Psoas muscle (tissue), 7 donors: ENCODE measurements at regions not wholly inside any gene's neighbourhood (a gene's known extent, or its start where the extent isn't known, plus 50 kb on each side); places are given as distances from the start of the nearest gene placed in this dataset.

Experiments
- ATAC-seq, 4 donors: fragments of 200-7000 bp; cut with Tn5 transposase; one replicate each; pipeline ENCODE4 v1.9.1; 2020; ENCODE audit warnings: moderate library complexity in 3 of 4, mild to moderate bottlenecking in 2 of 4
- DNase-seq, 2 donors: peaks; one replicate each; pipeline ENCODE4 v3.0.0-alpha.2; 2020
- H3K27ac ChIP-seq: fragments of 200-600 bp; one replicate; pipeline ENCODE4 v1.8.0; 2022
- H3K27me3 ChIP-seq, 3 donors: fragments of 200-600 bp in 1 of 3; one replicate each; pipeline versions ENCODE4 v1.6.1 to v1.8.0; 2013 to 2022; ENCODE audit warnings: low read length in 2 of 3, mild to moderate bottlenecking in 2 of 3, moderate library complexity in 1 of 3; ENCODE audit not compliant: insufficient read depth in 3 of 3
- H3K36me3 ChIP-seq, 2 donors: fragments of 200-600 bp in 1 of 2; one replicate each; pipeline versions ENCODE4 v1.6.1 to v1.8.0; 2013 to 2022; ENCODE audit warnings: low read depth in 1 of 2, mild to moderate bottlenecking in 1 of 2, moderate library complexity in 1 of 2; ENCODE audit not compliant: insufficient read depth in 1 of 2
- H3K4me1 ChIP-seq: fragments of 200-600 bp; one replicate; pipeline ENCODE4 v1.8.0; 2022
- H3K4me3 ChIP-seq: fragments of 200-600 bp; one replicate; pipeline ENCODE4 v1.8.0; 2022; ENCODE audit warnings: mild to moderate bottlenecking
- H3K9me3 ChIP-seq: fragments of 200-600 bp; one replicate; pipeline ENCODE4 v1.8.0; 2022
- CTCF ChIP-seq: fragments of 200-600 bp; IDR thresholded peaks from one replicate; pipeline ENCODE4 v1.8.0; 2022; ENCODE audit warnings: antibody characterized with exemption
- WGBS, 3 donors: extraction: QIAGEN DNeasy Blood & Tissue Kit; methylation state at CpG; one replicate each; pipeline versions ENCODE4 v1.1.6 to v1.1.7; 2013; 5-methylcytosine and 5-hydroxymethylcytosine counted together
- intact Hi-C, 2 donors: fragments of 100-400 bp; cut with DNase I; formaldehyde crosslinking; loops; one replicate each; pipeline versions ENCODE4 v1.11.0 to v1.14.2; 2022
- donor health status: healthy with polysubstance abuse.
- donor health status: DM: no; HTN: no; CAD: no; lungs with moderate emphysema.
- donor health status: Bipolar disorder and iron deficiency.
- donor health status: healthy.
- donor health status: DM: yes; HTN: yes; CAD: no.
- donor health status: DM: no; HTN: no; CAD: no.
- donor health status: DM: yes; HTN: yes; CAD: no.

GRCh38 chr5:17326600-17327037, 109.2 kb downstream of the BASP1 start:
- H3K4me1 ChIP-seq: no peaks in the 10 kb centered on the region
- DNase-seq (no peak), ATAC-seq (no peak)
- no peaks in the 10 kb centered on the region for H3K9me3 ChIP-seq
- no peaks in the 10 kb centered on the region for H3K27me3 ChIP-seq
- no peak overlapping the region for H3K27ac ChIP-seq
- WGBS, 3 donors: 46 to 50% (median 48%) methylated on average over 4 of the region's 4 CpGs
- intact Hi-C loops: no loop called here
- H3K36me3 ChIP-seq: no peaks in the 10 kb centered on the region
- TF ChIP-seq CTCF: no peak
- H3K4me3 ChIP-seq: no peak overlapping the region

- ATAC-seq: no peak
- intact Hi-C loops: no loop called here
- DNase-seq: no peak
- Histone ChIP-seq H3K4me1 (no peaks in the 10 kb centered on the region), H3K27ac (no peak overlapping the region), H3K9me3 (no peaks in the 10 kb centered on the region), H3K4me3 (no peak overlapping the region), H3K27me3 (no peaks in the 10 kb centered on the region), H3K36me3 (no peaks in the 10 kb centered on the region)
- no peak for TF ChIP-seq CTCF
- whole genome bisulfite sequencing, 3 donors: 55 to 66% (median 58%) methylated on average over 9 of the region's 9 CpGs
Observed at GRCh38 chr5:17327048-17327625, 109.7 kb downstream of the BASP1 start.

GRCh38 chr5:17329571-17329970, 112.1 kb downstream of the BASP1 start:
- Histone ChIP-seq H3K27me3 (no peaks in the 10 kb centered on the region), H3K36me3 (no peaks in the 10 kb centered on the region), H3K4me3 (no peak overlapping the region), H3K27ac (no peak overlapping the region), H3K4me1 (no peaks in the 10 kb centered on the region), H3K9me3 (no peaks in the 10 kb centered on the region)
- ATAC-seq (no peak), DNase-seq (no peak)
- 86 to 91% (median 90%) methylated on average over 3 of the region's 3 CpGs for WGBS, 3 donors
- TF ChIP-seq CTCF: no peak
- intact Hi-C loops: no loop called here

GRCh38 chr5:17330386-17330785, 113.0 kb downstream of the BASP1 start:
- no peak overlapping the region for H3K4me3 ChIP-seq
- H3K4me1 ChIP-seq: no peaks in the 10 kb centered on the region
- DNase-seq: no peak
- no peak for ATAC-seq
- intact Hi-C loops: no loop called here
- 79 to 80% (median 80%) methylated on average over 2 of the region's 2 CpGs for WGBS, 3 donors
- no peak overlapping the region for H3K27ac ChIP-seq
- H3K36me3 ChIP-seq: no peaks in the 10 kb centered on the region
- no peak for TF ChIP-seq CTCF
- no peaks in the 10 kb centered on the region for H3K9me3 ChIP-seq
- no peaks in the 10 kb centered on the region for H3K27me3 ChIP-seq

- no peak overlapping the region for H3K27ac ChIP-seq
- H3K4me1 ChIP-seq: no peaks in the 10 kb centered on the region
- H3K4me3 ChIP-seq: no peak overlapping the region
- DNase-seq (no peak), ATAC-seq (no peak)
- no peak for TF ChIP-seq CTCF
- no peaks in the 10 kb centered on the region for H3K9me3 ChIP-seq
- no peaks in the 10 kb centered on the region for H3K27me3 ChIP-seq
- intact Hi-C loops: no loop called here
- WGBS, 3 donors: 94 to 97% (median 96%) methylated on average over 4 of the region's 4 CpGs
- H3K36me3 ChIP-seq: no peaks in the 10 kb centered on the region
Observed at GRCh38 chr5:17331651-17332050, 114.2 kb downstream of the BASP1 start.
